ENCODE measurements at regions not wholly inside any gene's neighbourhood (a gene's known extent, or its start where the extent isn't known, plus 50 kb on each side); places are given as distances from the start of the nearest gene placed in this dataset.
A peak's percentile ranks its signal among the peaks of the same experiment; 100 is the strongest.

- no peak for DNase-seq (ENCODE audit: low spot score)
- TF ChIP-seq CTCF (IDR thresholded peaks at IDR 0.05; ENCODE audit: extremely low read depth, insufficient read depth, missing control alignments): no peak
- in situ Hi-C loops (cut with MboI; ENCODE audit: low pct_unique_long_range_greater_than_20kb, low sequenced_read_pairs, unreplicated experiment): no loop called here
Measured at GRCh38 chr5:174325431-174325830, 279.9 kb downstream of the NSG2 start.

- no peak for DNase-seq (ENCODE audit: low spot score)
- in situ Hi-C loops (cut with MboI; ENCODE audit: low pct_unique_long_range_greater_than_20kb, low sequenced_read_pairs, unreplicated experiment): no loop called here
- no peak for TF ChIP-seq CTCF (IDR thresholded peaks at IDR 0.05; ENCODE audit: extremely low read depth, insufficient read depth, missing control alignments)
Measured at GRCh38 chr5:174325961-174326360, 280.5 kb downstream of the NSG2 start.

- in situ Hi-C loops (cut with MboI; ENCODE audit: low pct_unique_long_range_greater_than_20kb, low sequenced_read_pairs, unreplicated experiment): no loop called here
- no peak for TF ChIP-seq CTCF (IDR thresholded peaks at IDR 0.05; ENCODE audit: extremely low read depth, insufficient read depth, missing control alignments)
- DNase-seq (ENCODE audit: low spot score): no peak
Measured at GRCh38 chr5:174326372-174326771, 280.9 kb downstream of the NSG2 start.

- in situ Hi-C loops (cut with MboI; ENCODE audit: low pct_unique_long_range_greater_than_20kb, low sequenced_read_pairs, unreplicated experiment): no loop called here
- DNase-seq (ENCODE audit: low spot score): peak; percentile 74
- TF ChIP-seq CTCF (IDR thresholded peaks at IDR 0.05; ENCODE audit: extremely low read depth, insufficient read depth, missing control alignments): peak; percentile 75
Measured at GRCh38 chr5:174327317-174327864, 281.9 kb downstream of the NSG2 start.

GRCh38 chr5:174327896-174328295 is 282.4 kb downstream of the NSG2 start:
- DNase-seq (ENCODE audit: low spot score): no peak
- in situ Hi-C loops (cut with MboI; ENCODE audit: low pct_unique_long_range_greater_than_20kb, low sequenced_read_pairs, unreplicated experiment): no loop called here
- no peak for TF ChIP-seq CTCF (IDR thresholded peaks at IDR 0.05; ENCODE audit: extremely low read depth, insufficient read depth, missing control alignments)

GRCh38 chr5:174328631-174329299 is 283.3 kb downstream of the NSG2 start:
- in situ Hi-C loops (cut with MboI; ENCODE audit: low pct_unique_long_range_greater_than_20kb, low sequenced_read_pairs, unreplicated experiment): no loop called here
- no peak for DNase-seq (ENCODE audit: low spot score)
- TF ChIP-seq CTCF (IDR thresholded peaks at IDR 0.05; ENCODE audit: extremely low read depth, insufficient read depth, missing control alignments): no peak
